ENCODE measurements at regions not wholly inside any gene's neighbourhood (a gene's known extent, or its start where the extent isn't known, plus 50 kb on each side); places are given as distances from the start of the nearest gene placed in this dataset.

DNA sequence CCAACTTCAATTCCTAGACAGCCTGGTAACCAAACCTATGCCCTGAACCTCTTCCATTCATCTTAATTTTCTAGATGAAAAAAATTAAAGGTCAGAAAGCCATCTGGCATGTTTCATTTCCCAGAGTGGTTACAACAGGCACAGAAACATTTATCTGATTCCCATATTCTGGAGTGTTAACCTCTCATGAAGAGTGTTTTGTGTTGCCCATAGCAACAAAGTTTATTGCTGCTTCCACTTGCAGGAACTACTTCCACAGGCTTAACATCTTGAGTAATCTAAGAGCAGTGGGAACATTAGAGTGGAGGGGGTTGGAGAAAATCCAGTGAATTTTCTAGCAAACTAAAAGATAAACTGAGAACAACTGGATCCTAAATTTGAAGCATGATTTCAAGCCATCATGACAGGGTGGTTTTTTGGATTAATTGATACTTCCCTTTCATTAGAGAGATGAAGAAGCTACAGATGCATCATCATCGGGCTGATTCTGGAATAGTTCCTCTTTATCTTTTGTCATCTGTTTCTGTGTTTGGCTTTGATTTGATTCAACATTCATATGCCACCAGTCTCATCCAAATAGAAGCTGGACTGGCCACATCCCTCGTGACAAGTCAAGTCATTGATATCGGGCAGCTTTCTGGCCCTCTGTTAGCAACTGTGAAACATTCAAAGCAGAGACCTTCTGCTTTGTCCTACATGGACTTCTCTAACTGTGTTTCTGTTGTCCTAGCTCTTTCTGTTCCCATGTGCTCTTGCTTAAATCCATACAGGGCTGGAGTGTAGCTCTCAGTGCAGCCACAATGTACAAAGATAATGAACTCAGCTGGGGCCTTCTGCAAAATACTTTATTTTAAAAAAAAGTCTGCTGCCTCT lies 167.3 kb downstream of the MID1IP1 start:
- H3K27ac ChIP-seq, result no peak overlapping the region
- TF ChIP-seq CTCF (IDR thresholded peaks at IDR 0.05), result no peak
- peak; percentile 84 for FAIRE-seq

GRCh38 chrX:38970074-38970473 lies 168.8 kb downstream of the MID1IP1 start:
- no peak for ATAC-seq
- TF ChIP-seq CTCF (IDR thresholded peaks at IDR 0.05), result no peak
- DNase-seq, result no peak
- intact Hi-C loops (cut with DNase I), result no loop called here
- Histone ChIP-seq H3K27me3 (peaks cover 0 to 8% (median 0%) of the 10 kb centered on the region in 4 donors), H3K4me1 (no peaks in the 10 kb centered on the region), H3K36me3 (no peaks in the 10 kb centered on the region), H3K4me3 (no peak overlapping the region), H3K9me3 (no peaks in the 10 kb centered on the region), H3K27ac (no peak overlapping the region)
- no peak for FAIRE-seq
- 94 to 100% methylated on average over 1 of the region's 1 CpG for WGBS, 2 donors

More for the DNA sequence above, 167.3 kb downstream of the MID1IP1 start:
- intact Hi-C loops (cut with DNase I), result no loop called here
- Histone ChIP-seq H3K27me3 (peaks cover 0 to 8% (median 0%) of the 10 kb centered on the region in 4 donors), H3K9me3 (no peaks in the 10 kb centered on the region), H3K36me3 (no peaks in the 10 kb centered on the region), H3K4me1 (no peaks in the 10 kb centered on the region), H3K4me3 (no peak overlapping the region)
- WGBS, 2 donors, result 72 to 85% methylated on average over 3 of the region's 3 CpGs
- DNase-seq (no peak), ATAC-seq (no peak)

GRCh38 chrX:38970845-38971244 lies 169.6 kb downstream of the MID1IP1 start:
- no peaks in the 10 kb centered on the region for H3K36me3 ChIP-seq
- no peak for TF ChIP-seq CTCF (IDR thresholded peaks at IDR 0.05)
- no peak overlapping the region for H3K4me3 ChIP-seq
- no peak overlapping the region for H3K27ac ChIP-seq
- no peaks in the 10 kb centered on the region for H3K9me3 ChIP-seq
- 60 to 91% methylated on average over 3 of the region's 3 CpGs for WGBS, 2 donors
- FAIRE-seq (no peak), DNase-seq (no peak), ATAC-seq (no peak)
- intact Hi-C loops (cut with DNase I), result no loop called here
- H3K4me1 ChIP-seq, result no peaks in the 10 kb centered on the region
- H3K27me3 ChIP-seq, result peaks cover 0 to 8% (median 0%) of the 10 kb centered on the region in 4 donors

GRCh38 chrX:38973322-38973721 lies 172.1 kb downstream of the MID1IP1 start:
- no peak overlapping the region for H3K4me3 ChIP-seq
- ATAC-seq (no peak), DNase-seq (no peak), FAIRE-seq (no peak)
- peaks cover 0 to 19% (median 0%) of the 10 kb centered on the region in 4 donors for H3K27me3 ChIP-seq
- H3K36me3 ChIP-seq, result no peaks in the 10 kb centered on the region
- intact Hi-C loops (cut with DNase I), result no loop called here
- H3K4me1 ChIP-seq, result no peaks in the 10 kb centered on the region
- WGBS, 2 donors, result 54 to 59% methylated on average over 3 of the region's 3 CpGs
- no peak overlapping the region for H3K27ac ChIP-seq
- TF ChIP-seq CTCF (IDR thresholded peaks at IDR 0.05), result no peak
- H3K9me3 ChIP-seq, result no peaks in the 10 kb centered on the region

DNA sequence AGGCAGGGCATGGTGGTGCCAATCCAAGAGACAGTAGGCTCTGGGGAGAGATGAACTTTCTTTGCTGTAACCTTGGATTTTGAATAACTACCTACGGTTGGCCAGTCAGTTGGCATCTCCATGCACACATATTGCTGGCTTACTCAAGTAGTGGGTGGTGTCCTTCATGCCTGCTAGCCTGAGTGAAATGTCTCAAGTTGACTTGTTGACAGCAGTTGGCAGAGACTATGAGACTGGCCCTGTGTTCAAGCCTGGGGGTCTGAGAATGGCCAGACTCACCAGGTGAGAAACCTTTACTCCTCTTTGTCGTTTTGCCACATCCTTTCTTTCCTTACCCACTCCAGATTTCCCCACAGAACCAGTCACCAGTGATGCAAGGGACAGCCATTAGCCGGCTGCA lies 173.3 kb downstream of the MID1IP1 start:
- Histone ChIP-seq H3K27ac (no peak overlapping the region), H3K36me3 (no peaks in the 10 kb centered on the region), H3K27me3 (peaks cover 0 to 19% (median 0%) of the 10 kb centered on the region in 4 donors), H3K4me1 (no peaks in the 10 kb centered on the region), H3K4me3 (no peak overlapping the region), H3K9me3 (no peaks in the 10 kb centered on the region)
- no peak for TF ChIP-seq CTCF (IDR thresholded peaks at IDR 0.05)
- no peak for FAIRE-seq
- WGBS, 2 donors, result 71 to 91% methylated on average over 3 of the region's 3 CpGs
- ATAC-seq, result no peak
- DNase-seq, result no peak
- intact Hi-C loops (cut with DNase I), result no loop called here
